ENCODE measurements at regions not wholly inside any gene's neighbourhood (a gene's known extent, or its start where the extent isn't known, plus 50 kb on each side); places are given as distances from the start of the nearest gene placed in this dataset.

GRCh38 chr3:72281551-72281950 lies 496.6 kb upstream of the PROK2 start:
- Histone ChIP-seq H3K9ac (replicated peaks in 1 of 4; ENCODE audit: extremely low read depth in 1 of 4, low read depth in 3 of 4, low read length in 3 of 4) (no peak overlapping the region), H3K9me3 (ENCODE audit: insufficient read depth in 2 of 2, low read depth in 1 of 2, low read length in 1 of 2) (no peaks in the 10 kb centered on the region), H3K79me2 (ENCODE audit: control insufficient read depth in 1 of 2, insufficient read depth in 2 of 2, low read length in 2 of 2) (no peaks in the 10 kb centered on the region), H3K36me3 (ENCODE audit: control insufficient read depth in 2 of 4, insufficient read depth in 4 of 4, low read length in 3 of 4) (no peaks in the 10 kb centered on the region), H2AFZ (ENCODE audit: low read length) (no peak overlapping the region), H4K91ac (replicated peaks; ENCODE audit: insufficient read length, low read length) (no peak overlapping the region), H3K23ac (ENCODE audit: insufficient read length) (no peak overlapping the region), H2BK5ac (ENCODE audit: low read depth, low read length) (no peak overlapping the region), H3K27ac (ENCODE audit: low read depth, low read length) (no peak overlapping the region), H3K14ac (ENCODE audit: insufficient read length) (no peak overlapping the region), H3K27me3 (replicated peaks in 1 of 4; ENCODE audit: control insufficient read depth in 3 of 4, extremely low read depth in 1 of 4, insufficient read depth in 3 of 4, low read length in 3 of 4) (no peaks in the 10 kb centered on the region), H4K20me1 (replicated peaks in 1 of 2; ENCODE audit: control insufficient read depth in 1 of 2, insufficient read depth in 2 of 2, low read length in 2 of 2) (no peaks in the 10 kb centered on the region), H3K56ac (replicated peaks; ENCODE audit: insufficient read length, low read depth, low read length) (no peak overlapping the region), H2BK120ac (replicated peaks; ENCODE audit: low read depth, low read length) (no peak overlapping the region), H3K18ac (ENCODE audit: extremely low read depth, low read length) (no peak overlapping the region), H3K4ac (replicated peaks; ENCODE audit: insufficient read length, low read depth, low read length) (no peak overlapping the region), H2BK12ac (ENCODE audit: low read depth, low read length) (no peak overlapping the region), H2BK15ac (ENCODE audit: low read length) (no peak overlapping the region), H3K4me1 (replicated peaks in 1 of 4; ENCODE audit: control insufficient read depth in 3 of 4, insufficient read depth in 4 of 4, low read length in 3 of 4) (no peaks in the 10 kb centered on the region; a peak in 1 of 7 replicates), H2BK20ac (ENCODE audit: low read length) (no peak overlapping the region), H3K23me2 (ENCODE audit: low read depth, low read length) (no peaks in the 10 kb centered on the region; the same call in 1 of the 2 replicates), H3K4me2 (ENCODE audit: insufficient read depth in 1 of 2, low read depth in 2 of 2, low read length in 2 of 2) (no peak overlapping the region), H3K79me1 (ENCODE audit: low read depth, low read length) (no peaks in the 10 kb centered on the region), H3K4me3 (ENCODE audit: extremely low read depth in 1 of 4, insufficient read depth in 2 of 4, low read depth in 3 of 4, low read length in 4 of 4) (no peak overlapping the region), H2AK5ac (ENCODE audit: low read depth, low read length) (no peak overlapping the region), H4K8ac (ENCODE audit: extremely low read depth, insufficient read depth, low read length) (no peak overlapping the region), H4K5ac (ENCODE audit: insufficient read length, low read depth, low read length) (no peak overlapping the region)
- 95% methylated on average over 5 of the region's 5 CpGs; no CpG with 5 or more reads in 1 of the 2 experiments for WGBS, 2 experiments (ENCODE audit: extremely low coverage in 1 of 2, insufficient coverage in 1 of 2, insufficient read length in 1 of 2, insufficient replicate concordance in 2 of 2, low coverage in 1 of 2, low lambda C conversion rate in 2 of 2, missing lambda C conversion rate in 1 of 2)
- POLR2A ChIA-PET (ENCODE audit: partially characterized antibody) = no interaction called here
- DNase-seq (ENCODE audit: low read depth in 1 of 2, low spot score in 2 of 2) = no peak
- CTCF ChIA-PET (ENCODE audit: partially characterized antibody) = interaction anchor here (1.1 kb wide), 1 partner anchor 24 kb away, joined by 3 read pairs; no protein-coding TSS in a partner anchor
- FAIRE-seq = no peak
- TF ChIP-seq HDAC6 (IDR thresholded peaks at IDR 0.05; ENCODE audit: low read depth, low read length) (no peak), CHD2 (IDR thresholded peaks at IDR 0.05; ENCODE audit: low read length) (no peak), CTCF (IDR thresholded peaks at IDR 0.05; ENCODE audit: control extremely low read depth in 1 of 3, insufficient read depth in 1 of 3, low read depth in 1 of 3, low read length in 3 of 3) (no peak), CTBP2 (IDR thresholded peaks at IDR 0.05; ENCODE audit: borderline replicate concordance, insufficient read depth, insufficient read length, low read length) (no peak), RBBP5 (IDR thresholded peaks at IDR 0.05; ENCODE audit: borderline replicate concordance, low read depth, low read length) (no peak), RXRA (IDR thresholded peaks at IDR 0.05; ENCODE audit: insufficient read depth, low read depth, low read length) (no peak), CHD1 (IDR thresholded peaks at IDR 0.05; ENCODE audit: low read depth, low read length) (no peak), BACH1 (IDR thresholded peaks at IDR 0.05; ENCODE audit: low read length) (no peak), POU5F1 (IDR thresholded peaks at IDR 0.05; ENCODE audit: low read depth, low read length) (no peak), CBX8 (IDR thresholded peaks at IDR 0.05; ENCODE audit: borderline replicate concordance, low read depth, low read length) (no peak), E2F6 (IDR thresholded peaks at IDR 0.05) (no peak), JUN (IDR thresholded peaks at IDR 0.05; ENCODE audit: low read depth, low read length) (no peak)

Measured in H1 (cell line).